ENCODE measurements at regions not wholly inside any gene's neighbourhood (a gene's known extent, or its start where the extent isn't known, plus 50 kb on each side); places are given as distances from the start of the nearest gene placed in this dataset.

GRCh38 chr7:92973974-92974373 lies 137.6 kb upstream of the CDK6 start:
- no peak for TF ChIP-seq CTCF (conservative IDR thresholded peaks at IDR 0.05; ENCODE audit: low read length)
- no peak for TF ChIP-seq EZH2phosphoT487 (IDR thresholded peaks at IDR 0.05; ENCODE audit: borderline replicate concordance, low read depth, low read length)
